Fibroblast of lung (primary cell): ENCODE measurements at regions not wholly inside any gene's neighbourhood (a gene's known extent, or its start where the extent isn't known, plus 50 kb on each side); places are given as distances from the start of the nearest gene placed in this dataset.

ENCODE experiments used
- DNase-seq, 2 donors: peaks; one replicate each; pipeline versions ENCODE4 v3.0.0 to v3.0.0-alpha.2; 2010; ENCODE audit warnings: low read depth in 2 of 2
- H2AFZ ChIP-seq: 2 replicates; pipeline ENCODE4 v1.5.1; 2012; ENCODE audit warnings: low read length, control low read depth, inconsistent platforms
- H3K27ac ChIP-seq: 2 replicates; pipeline ENCODE4 v1.5.1; 2011; ENCODE audit warnings: low read length, control low read depth; ENCODE audit not compliant: insufficient read depth
- H3K27me3 ChIP-seq: 2 replicates; pipeline ENCODE4 v1.5.1; 2011; ENCODE audit warnings: mild to moderate bottlenecking, low read length; ENCODE audit not compliant: control insufficient read depth, insufficient read depth
- H3K36me3 ChIP-seq: 2 replicates; pipeline ENCODE4 v1.5.1; 2011; ENCODE audit warnings: low read length; ENCODE audit not compliant: control insufficient read depth, insufficient read depth
- H3K4me1 ChIP-seq: 2 replicates; pipeline ENCODE4 v1.5.1; 2011; ENCODE audit warnings: low read length; ENCODE audit not compliant: control insufficient read depth, insufficient read depth; ENCODE audit errors: extremely low read depth
- H3K4me2 ChIP-seq: 2 replicates; pipeline ENCODE4 v1.5.1; 2011; ENCODE audit warnings: low read length, control low read depth; ENCODE audit not compliant: insufficient read depth; ENCODE audit errors: extremely low read depth
- H3K4me3 ChIP-seq, 4 experiments: fragments of 200-600 bp in 1 of 4; sonication (generic) in 1 of 4; replicated peaks in 1 of 4; 2 replicates each; pipeline ENCODE4 v1.5.1; 2011 to 2016; ENCODE audit warnings: low read length in 4 of 4, low read depth in 3 of 4, mild to moderate bottlenecking in 3 of 4, control low read depth in 2 of 4, inconsistent platforms in 1 of 4, mixed read lengths in 1 of 4; ENCODE audit not compliant: insufficient read depth in 1 of 4; ENCODE audit errors: control extremely low read depth in 1 of 4
- H3K79me2 ChIP-seq: 2 replicates; pipeline ENCODE4 v1.5.1; 2012; ENCODE audit warnings: mild to moderate bottlenecking, low read length, inconsistent platforms; ENCODE audit not compliant: control insufficient read depth, insufficient read depth
- H3K9ac ChIP-seq: 2 replicates; pipeline ENCODE4 v1.5.1; 2011; ENCODE audit warnings: mild to moderate bottlenecking, low read length, control low read depth; ENCODE audit not compliant: insufficient read depth
- H3K9me3 ChIP-seq: 2 replicates; pipeline ENCODE4 v1.5.1; 2012; ENCODE audit warnings: low read depth, low read length; ENCODE audit not compliant: control insufficient read depth, insufficient read depth
- H4K20me1 ChIP-seq: 2 replicates; pipeline ENCODE4 v1.5.1; 2011; ENCODE audit warnings: low read length; ENCODE audit not compliant: control insufficient read depth, insufficient read depth; ENCODE audit errors: extremely low read depth
- CTCF ChIP-seq, 2 donors: IDR thresholded peaks in 1 of 2; conservative IDR thresholded peaks in 1 of 2; 1 replicate in 1 of 2; 2 replicates in 1 of 2; pipeline ENCODE4 v1.5.1; 2011 to 2012; ENCODE audit warnings: low read length in 2 of 2, control low read depth in 1 of 2, inconsistent platforms in 1 of 2, low read depth in 1 of 2, mild to moderate bottlenecking in 1 of 2
- EZH2 ChIP-seq: IDR thresholded peaks from 2 replicates; pipeline ENCODE4 v1.5.1; 2012; ENCODE audit warnings: low read length, control low read depth, mild to moderate bottlenecking; ENCODE audit errors: missing control alignments

- H3K79me2 ChIP-seq: no peaks in the 10 kb centered on the region
- no peaks in the 10 kb centered on the region for H3K36me3 ChIP-seq
Measured at GRCh38 chr14:81837304-81837703, 303.7 kb upstream of the SEL1L start.

GRCh38 chr14:81839056-81839455 lies 305.4 kb upstream of the SEL1L start:
- Histone ChIP-seq H3K9me3 (no peaks in the 10 kb centered on the region), H4K20me1 (no peaks in the 10 kb centered on the region), H3K4me3 (no peak overlapping the region), H3K4me1 (no peaks in the 10 kb centered on the region), H3K27ac (no peak overlapping the region), H3K4me2 (no peak overlapping the region), H3K79me2 (no peaks in the 10 kb centered on the region), H2AFZ (no peak overlapping the region), H3K36me3 (no peaks in the 10 kb centered on the region), H3K9ac (no peak overlapping the region), H3K27me3 (no peaks in the 10 kb centered on the region)
- DNase-seq: no peak
- TF ChIP-seq CTCF (conservative IDR thresholded peaks at IDR 0.05 in 1 of 2, IDR thresholded peaks at IDR 0.05 in 1 of 2; ENCODE audit: low read depth in 1 of 2, low read length in 2 of 2) (no peak), EZH2 (no peak)

More at GRCh38 chr14:81837304-81837703, 303.7 kb upstream of the SEL1L start:
- Histone ChIP-seq H3K4me2 (no peak overlapping the region), H3K9ac (no peak overlapping the region), H3K4me3 (no peak overlapping the region), H2AFZ (no peak overlapping the region), H3K27ac (no peak overlapping the region), H4K20me1 (no peaks in the 10 kb centered on the region), H3K4me1 (no peaks in the 10 kb centered on the region), H3K9me3 (no peaks in the 10 kb centered on the region), H3K27me3 (no peaks in the 10 kb centered on the region)
- no peak for TF ChIP-seq CTCF (conservative IDR thresholded peaks at IDR 0.05 in 1 of 2, IDR thresholded peaks at IDR 0.05 in 1 of 2; ENCODE audit: low read depth in 1 of 2, low read length in 2 of 2)
- no peak for TF ChIP-seq EZH2
- no peak for DNase-seq

GRCh38 chr14:81841346-81841745 lies 307.7 kb upstream of the SEL1L start:
- H3K79me2 ChIP-seq: no peaks in the 10 kb centered on the region
- no peaks in the 10 kb centered on the region for H3K9me3 ChIP-seq
- no peaks in the 10 kb centered on the region for H4K20me1 ChIP-seq
- no peak overlapping the region for H2AFZ ChIP-seq
- H3K4me1 ChIP-seq: no peaks in the 10 kb centered on the region
- no peak for TF ChIP-seq CTCF (conservative IDR thresholded peaks at IDR 0.05 in 1 of 2, IDR thresholded peaks at IDR 0.05 in 1 of 2; ENCODE audit: low read depth in 1 of 2, low read length in 2 of 2)
- no peaks in the 10 kb centered on the region for H3K27me3 ChIP-seq
- H3K4me3 ChIP-seq: no peak overlapping the region
- no peaks in the 10 kb centered on the region for H3K36me3 ChIP-seq
- no peak for DNase-seq
- H3K9ac ChIP-seq: no peak overlapping the region
- H3K27ac ChIP-seq: no peak overlapping the region
- no peak overlapping the region for H3K4me2 ChIP-seq
